ENCODE measurements at regions not wholly inside any gene's neighbourhood (a gene's known extent, or its start where the extent isn't known, plus 50 kb on each side); places are given as distances from the start of the nearest gene placed in this dataset.

DNA sequence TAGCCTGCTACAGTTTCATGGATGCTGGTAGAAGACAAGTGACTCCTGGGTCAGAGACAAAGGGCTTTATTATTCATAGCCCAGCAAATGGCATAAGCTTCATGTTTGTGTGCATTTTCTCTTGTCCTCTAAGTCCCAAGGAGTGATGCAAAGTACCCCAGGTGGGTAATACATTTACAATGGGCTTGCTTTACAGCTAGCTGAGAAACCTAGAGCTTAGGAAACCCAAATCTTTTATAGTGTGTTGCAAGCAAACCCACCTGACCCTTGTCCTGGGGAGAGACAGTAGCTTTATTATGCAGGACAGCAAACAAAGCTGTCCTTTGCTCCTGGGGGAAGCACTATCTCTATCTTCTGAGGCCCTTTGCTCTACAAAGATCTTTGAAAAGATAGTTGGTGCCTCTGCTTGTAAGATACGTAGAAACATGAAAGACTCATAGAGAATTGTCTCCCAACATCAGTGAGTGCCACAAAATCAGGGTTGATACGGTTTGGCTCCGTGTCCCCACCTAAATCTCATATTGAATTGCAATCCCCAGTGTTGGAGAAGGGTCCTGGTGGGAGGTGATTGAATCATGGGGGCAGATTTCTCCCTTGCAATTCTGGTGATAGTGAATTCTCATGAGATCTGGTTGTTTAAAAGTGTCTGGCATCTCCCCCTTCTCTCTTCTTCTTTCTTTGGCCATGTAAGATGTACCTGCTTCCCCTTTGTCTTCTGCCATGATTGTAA is 315.8 kb upstream of the USP24 start:
- DNase-seq (ENCODE audit: extremely low spot score), result no peak
- POLR2A ChIA-PET, result no interaction called here
- CTCF ChIA-PET, result no interaction called here
- TF ChIP-seq CTCF (IDR thresholded peaks at IDR 0.05; ENCODE audit: control extremely low read depth, extremely low read depth, low read depth, missing control alignments), result no peak

DNA sequence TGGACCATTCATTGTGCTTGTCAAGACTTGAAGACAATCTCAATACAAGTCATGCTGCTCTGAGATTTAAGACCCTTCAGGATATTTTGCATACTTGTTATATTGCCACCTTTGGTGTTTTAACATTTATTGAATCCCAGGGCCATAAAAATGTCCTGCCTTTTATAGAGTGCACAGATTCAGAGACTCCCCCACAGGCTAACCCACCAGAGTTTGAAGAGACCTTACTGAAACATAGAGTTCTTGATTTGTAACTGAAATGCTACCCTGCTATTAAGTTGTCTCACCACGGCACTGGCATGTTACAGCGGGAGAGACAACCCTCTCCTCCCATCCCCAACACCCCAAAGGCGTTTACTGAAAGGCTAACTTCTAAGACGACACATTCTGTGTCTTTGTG is 313.9 kb upstream of the USP24 start:
- no peak for TF ChIP-seq CTCF (IDR thresholded peaks at IDR 0.05; ENCODE audit: control extremely low read depth, extremely low read depth, low read depth, missing control alignments)
- ChIA-PET POLR2A (no interaction called here), CTCF (no interaction called here)
- no peak for DNase-seq (ENCODE audit: extremely low spot score)

- TF ChIP-seq CTCF (IDR thresholded peaks at IDR 0.05; ENCODE audit: control extremely low read depth, extremely low read depth, low read depth, missing control alignments), result no peak
- DNase-seq (ENCODE audit: extremely low spot score), result no peak
- ChIA-PET CTCF (interaction anchor here (1.3 kb wide), 1 partner anchor 13 kb away, joined by 3 read pairs; no protein-coding TSS in a partner anchor), POLR2A (no interaction called here)
Measured at GRCh38 chr1:55527831-55528230, 312.7 kb upstream of the USP24 start.

DNA sequence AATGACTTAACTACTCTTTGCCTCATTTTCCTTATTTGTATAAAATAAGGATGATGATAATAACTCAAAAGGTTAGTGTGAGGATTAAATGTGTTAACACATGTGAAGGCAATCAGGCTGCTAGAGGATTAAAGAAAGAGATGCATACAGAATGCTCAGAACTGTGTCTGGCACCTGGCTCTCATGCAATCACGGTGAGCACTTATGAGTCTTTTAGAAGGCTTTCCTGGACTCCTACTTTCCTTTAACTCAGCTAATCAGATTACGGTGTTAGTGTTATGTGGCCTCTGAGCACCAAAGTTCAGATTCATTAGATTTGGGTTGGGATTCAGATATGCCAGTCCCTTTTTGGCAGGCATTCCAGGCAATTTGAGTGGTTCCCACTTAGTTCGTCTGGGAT is 311.6 kb upstream of the USP24 start:
- CTCF ChIA-PET, result interaction anchor here (4.6 kb wide), 1 partner anchor 9 kb away, joined by 20 read pairs; no protein-coding TSS in a partner anchor

DNA sequence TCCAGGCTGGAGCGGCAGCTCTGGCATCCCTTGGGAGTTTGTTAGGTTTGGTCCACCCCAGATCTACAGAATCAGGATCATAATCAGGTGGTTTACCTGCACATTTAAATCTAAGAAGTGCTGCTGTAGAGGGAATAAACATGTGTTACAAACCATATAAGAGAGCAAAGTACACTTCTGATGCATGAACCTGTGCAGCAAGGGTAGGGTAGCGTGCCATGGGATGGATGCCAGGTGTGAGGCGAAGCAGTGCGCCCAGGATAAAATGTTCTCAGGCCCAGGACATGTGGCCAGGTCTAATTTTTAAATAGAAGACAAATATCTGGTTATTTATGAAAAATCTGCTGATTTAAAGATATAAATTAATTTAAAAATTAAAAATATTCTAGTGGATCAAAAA is 308.8 kb upstream of the USP24 start:
- TF ChIP-seq CTCF (IDR thresholded peaks at IDR 0.05; ENCODE audit: control extremely low read depth, extremely low read depth, low read depth, missing control alignments), result no peak
- DNase-seq (ENCODE audit: extremely low spot score), result no peak
- POLR2A ChIA-PET, result no interaction called here
- CTCF ChIA-PET, result interaction anchor here (0.7 to 4.6 kb wide), 6 partner anchors 11 to 1308 kb away, joined by 3 to 20 read pairs (median 4); no protein-coding TSS in a partner anchor

More for the DNA sequence above, 311.6 kb upstream of the USP24 start:
- POLR2A ChIA-PET, result no interaction called here
- no peak for DNase-seq (ENCODE audit: extremely low spot score)
- TF ChIP-seq CTCF (IDR thresholded peaks at IDR 0.05; ENCODE audit: control extremely low read depth, extremely low read depth, low read depth, missing control alignments), result no peak

- POLR2A ChIA-PET, result no interaction called here
- DNase-seq (ENCODE audit: extremely low spot score), result no peak
- no peak for TF ChIP-seq CTCF (IDR thresholded peaks at IDR 0.05; ENCODE audit: control extremely low read depth, extremely low read depth, low read depth, missing control alignments)
- CTCF ChIA-PET, result interaction anchor here (1.0 to 4.6 kb wide), 3 partner anchors 10 to 1309 kb away, joined by 3 to 20 read pairs (median 10); no protein-coding TSS in a partner anchor
Measured at GRCh38 chr1:55522982-55523381, 307.8 kb upstream of the USP24 start.

All from GM10248 (cell line).